H1 (cell line): ENCODE measurements at regions not wholly inside any gene's neighbourhood (a gene's known extent, or its start where the extent isn't known, plus 50 kb on each side); places are given as distances from the start of the nearest gene placed in this dataset.

Source experiments
- CHD7 ChIP-seq: fragments of 300-600 bp; sonication (generic); IDR thresholded peaks from 2 replicates; pipeline ENCODE4 v1.7.1; 2012; ENCODE audit warnings: low read length, moderate library complexity, mild to moderate bottlenecking, inconsistent platforms; ENCODE audit not compliant: insufficient replicate concordance
- E2F6 ChIP-seq: IDR thresholded peaks from 2 replicates; pipeline ENCODE4 v1.6.1; 2012; ENCODE audit warnings: inconsistent platforms
- EP300 ChIP-seq, 2 experiments: IDR thresholded peaks; 1 replicate in 1 of 2; 2 replicates in 1 of 2; pipeline ENCODE4 v1.6.1; 2011 to 2012; ENCODE audit warnings: low read depth in 2 of 2, low read length in 2 of 2, mild to moderate bottlenecking in 2 of 2, borderline replicate concordance in 1 of 2, inconsistent platforms in 1 of 2, moderate library complexity in 1 of 2
- EZH2 ChIP-seq: fragments of 200-600 bp; sonication (generic); IDR thresholded peaks from 2 replicates; pipeline ENCODE4 v1.7.1; 2012; ENCODE audit warnings: low read depth, mild to moderate bottlenecking, moderate library complexity, low read length, inconsistent platforms; ENCODE audit not compliant: severe bottlenecking
- KDM1A ChIP-seq: fragments of 200-600, 300-600 bp; sonication (generic); IDR thresholded peaks from 2 replicates; pipeline ENCODE4 v1.7.1; 2016; ENCODE audit warnings: mild to moderate bottlenecking, low read length, borderline replicate concordance
- NANOG ChIP-seq: IDR thresholded peaks from 2 replicates; pipeline ENCODE4 v1.6.1; 2011; ENCODE audit warnings: low read length, low read depth, mild to moderate bottlenecking, inconsistent platforms; ENCODE audit not compliant: insufficient read depth, poor library complexity, severe bottlenecking
- SAP30 ChIP-seq: fragments of 300-600 bp; sonication (generic); IDR thresholded peaks from 2 replicates; pipeline ENCODE4 v1.7.1; 2012; ENCODE audit warnings: low read length, moderate library complexity, mild to moderate bottlenecking, inconsistent platforms; ENCODE audit not compliant: insufficient read depth, insufficient replicate concordance

GRCh38 chr15:62450061-62450460, 285.0 kb upstream of the C2CD4B start (continued):
- TF ChIP-seq CHD7 (no peak), EZH2 (no peak), EP300 (IDR thresholded peaks at IDR 0.05; ENCODE audit: borderline replicate concordance in 1 of 2, low read depth in 2 of 2, low read length in 2 of 2) (no peak), E2F6 (no peak), SAP30 (no peak), NANOG (no peak), KDM1A (no peak)
- TF ChIP-seq, all 59 proteins: peak for 0
